ENCODE measurements at regions not wholly inside any gene's neighbourhood (a gene's known extent, or its start where the extent isn't known, plus 50 kb on each side); places are given as distances from the start of the nearest gene placed in this dataset.

DNA sequence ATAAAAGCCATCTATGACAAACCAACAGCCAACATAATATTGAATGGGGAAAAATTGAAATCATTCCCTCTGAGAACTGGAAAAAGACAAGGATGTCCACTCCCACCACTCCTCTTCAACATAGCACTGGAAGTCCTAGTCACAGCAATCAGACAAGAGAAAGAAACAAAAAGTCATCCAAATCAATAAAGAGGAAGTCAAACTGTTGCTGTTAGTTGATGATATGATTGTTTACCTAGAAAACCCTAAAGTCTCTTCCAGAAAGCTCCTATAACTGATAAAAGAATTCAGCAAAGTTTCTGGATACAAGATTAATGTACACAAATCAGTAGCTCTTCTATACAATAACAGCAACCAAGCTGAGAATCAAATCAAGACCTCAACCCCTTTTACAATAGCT is 285.1 kb upstream of the PHF14 start:
- ChIA-PET CTCF (no interaction called here), POLR2A (no interaction called here)
- H3K27ac ChIP-seq (ENCODE audit: low read depth, low read length) = no peak overlapping the region
- H3K4me3 ChIP-seq (ENCODE audit: low read depth, low read length) = no peak overlapping the region
- H3K9me3 ChIP-seq (ENCODE audit: control insufficient read depth, insufficient read depth, low read length) = peaks cover 17% of the 10 kb centered on the region; the same call in 1 of the 2 replicates
- TF ChIP-seq, protein P1, sequence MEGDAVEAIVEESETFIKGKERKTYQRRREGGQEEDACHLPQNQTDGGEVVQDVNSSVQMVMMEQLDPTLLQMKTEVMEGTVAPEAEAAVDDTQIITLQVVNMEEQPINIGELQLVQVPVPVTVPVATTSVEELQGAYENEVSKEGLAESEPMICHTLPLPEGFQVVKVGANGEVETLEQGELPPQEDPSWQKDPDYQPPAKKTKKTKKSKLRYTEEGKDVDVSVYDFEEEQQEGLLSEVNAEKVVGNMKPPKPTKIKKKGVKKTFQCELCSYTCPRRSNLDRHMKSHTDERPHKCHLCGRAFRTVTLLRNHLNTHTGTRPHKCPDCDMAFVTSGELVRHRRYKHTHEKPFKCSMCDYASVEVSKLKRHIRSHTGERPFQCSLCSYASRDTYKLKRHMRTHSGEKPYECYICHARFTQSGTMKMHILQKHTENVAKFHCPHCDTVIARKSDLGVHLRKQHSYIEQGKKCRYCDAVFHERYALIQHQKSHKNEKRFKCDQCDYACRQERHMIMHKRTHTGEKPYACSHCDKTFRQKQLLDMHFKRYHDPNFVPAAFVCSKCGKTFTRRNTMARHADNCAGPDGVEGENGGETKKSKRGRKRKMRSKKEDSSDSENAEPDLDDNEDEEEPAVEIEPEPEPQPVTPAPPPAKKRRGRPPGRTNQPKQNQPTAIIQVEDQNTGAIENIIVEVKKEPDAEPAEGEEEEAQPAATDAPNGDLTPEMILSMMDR (IDR thresholded peaks at IDR 0.05; ENCODE audit: low read depth, low read length) = no peak
- DNase-seq (ENCODE audit: low read depth, low spot score) = no peak
- H3K27me3 ChIP-seq (ENCODE audit: control insufficient read depth, insufficient read depth, low read length) = no peaks in the 10 kb centered on the region

DNA sequence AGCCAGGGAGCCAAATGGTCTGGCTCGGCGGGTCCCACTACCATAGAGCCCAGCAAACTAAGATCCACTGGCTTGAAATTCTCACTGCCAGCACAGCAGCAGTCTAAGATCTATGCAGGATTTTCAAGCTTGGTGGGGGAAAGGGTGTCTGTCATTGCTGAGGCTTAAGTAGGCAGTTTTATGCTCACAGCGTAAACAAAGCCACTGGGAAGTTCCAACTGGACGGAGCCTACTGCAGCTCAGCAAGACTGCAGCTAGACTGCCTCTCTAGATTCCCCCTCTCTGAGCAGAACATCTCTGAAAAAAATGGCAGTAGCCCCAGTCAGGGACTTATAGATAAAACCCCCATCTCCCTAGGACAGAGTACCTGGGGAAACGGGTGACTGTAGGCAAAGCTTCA is 277.6 kb upstream of the PHF14 start:
- ChIA-PET CTCF (no interaction called here), POLR2A (no interaction called here)
- TF ChIP-seq, protein P1 (IDR thresholded peaks at IDR 0.05; ENCODE audit: low read depth, low read length) = no peak
- H3K27me3 ChIP-seq (ENCODE audit: control insufficient read depth, insufficient read depth, low read length) = no peaks in the 10 kb centered on the region
- DNase-seq (ENCODE audit: low read depth, low spot score) = no peak
- H3K4me3 ChIP-seq (ENCODE audit: low read depth, low read length) = no peak overlapping the region
- H3K9me3 ChIP-seq (ENCODE audit: control insufficient read depth, insufficient read depth, low read length) = peaks cover 17% of the 10 kb centered on the region
- H3K27ac ChIP-seq (ENCODE audit: low read depth, low read length) = no peak overlapping the region

DNA sequence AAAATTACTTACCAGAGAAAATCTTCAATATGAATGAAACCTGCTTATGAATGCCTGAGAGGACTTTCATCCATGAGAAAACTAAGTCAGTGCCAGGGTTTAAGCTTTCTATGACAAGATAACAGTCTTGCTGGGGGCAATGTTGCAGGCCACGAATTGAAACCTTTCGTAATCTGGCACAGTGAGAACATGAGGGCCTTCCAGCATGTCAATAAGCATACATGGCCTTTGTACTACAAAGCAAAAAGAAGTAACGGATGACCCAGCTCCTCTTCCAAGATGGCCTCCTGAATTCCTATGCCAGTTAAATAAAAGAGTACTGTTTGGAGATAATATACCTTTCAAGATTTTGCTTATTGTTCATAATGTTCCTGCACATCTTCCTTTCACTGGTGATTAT is 270.6 kb upstream of the PHF14 start:
- ChIA-PET POLR2A (no interaction called here), CTCF (no interaction called here)
- no peak overlapping the region for H3K4me3 ChIP-seq (ENCODE audit: low read depth, low read length)

DNA sequence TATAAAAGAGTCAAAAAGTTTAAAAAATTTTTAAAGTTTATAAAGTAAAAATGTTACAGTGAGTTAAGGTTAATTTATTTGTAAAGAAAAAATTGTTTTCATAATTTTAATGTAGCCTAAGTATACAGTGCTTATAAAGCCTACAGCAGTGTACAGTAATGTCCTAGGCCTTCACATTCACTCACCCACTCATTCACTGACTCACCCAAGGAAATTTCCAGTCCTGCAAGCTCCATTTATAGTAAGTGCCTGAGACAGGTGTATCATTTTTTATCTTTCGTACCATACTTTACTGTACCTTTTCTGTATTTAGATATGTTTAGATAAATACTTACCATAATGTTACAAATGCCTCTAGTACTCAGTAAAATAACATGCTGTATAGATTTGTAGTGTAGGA is 269.7 kb upstream of the PHF14 start:
- Histone ChIP-seq H3K9me3 (ENCODE audit: control insufficient read depth, insufficient read depth, low read length) (no peaks in the 10 kb centered on the region; the same call in 1 of the 2 replicates), H3K27ac (ENCODE audit: low read depth, low read length) (no peak overlapping the region), H3K27me3 (ENCODE audit: control insufficient read depth, insufficient read depth, low read length) (no peaks in the 10 kb centered on the region), H3K4me3 (ENCODE audit: low read depth, low read length) (no peak overlapping the region)
- TF ChIP-seq, protein P1 (IDR thresholded peaks at IDR 0.05; ENCODE audit: low read depth, low read length) = no peak
- ChIA-PET POLR2A (no interaction called here), CTCF (no interaction called here)
- DNase-seq (ENCODE audit: low read depth, low spot score) = no peak

More for the DNA sequence above, 270.6 kb upstream of the PHF14 start:
- H3K9me3 ChIP-seq (ENCODE audit: control insufficient read depth, insufficient read depth, low read length) = no peaks in the 10 kb centered on the region; the same call in 1 of the 2 replicates
- H3K27me3 ChIP-seq (ENCODE audit: control insufficient read depth, insufficient read depth, low read length) = no peaks in the 10 kb centered on the region
- DNase-seq (ENCODE audit: low read depth, low spot score) = no peak
- TF ChIP-seq, protein P1 (IDR thresholded peaks at IDR 0.05; ENCODE audit: low read depth, low read length) = no peak
- H3K27ac ChIP-seq (ENCODE audit: low read depth, low read length) = no peak overlapping the region

DNA sequence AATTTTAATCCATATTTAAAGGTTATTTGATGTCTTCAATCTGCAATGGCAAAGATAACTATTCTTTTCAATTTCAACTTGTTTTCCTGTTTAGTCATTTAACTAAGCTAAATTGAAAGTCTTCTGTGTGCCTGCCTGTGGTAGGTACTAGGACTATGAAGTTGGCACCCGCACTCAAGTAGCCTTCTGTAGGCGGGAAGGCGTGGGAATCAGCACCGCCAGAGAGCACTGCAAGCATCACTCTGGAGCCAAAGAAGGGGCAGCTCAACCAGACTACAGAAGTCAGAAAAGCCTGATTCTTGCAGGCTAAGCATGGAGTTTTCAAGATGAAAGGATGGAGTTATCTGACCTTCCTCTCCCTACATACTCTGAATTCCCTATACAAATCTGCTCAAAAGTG is 269.0 kb upstream of the PHF14 start:
- Histone ChIP-seq H3K27me3 (ENCODE audit: control insufficient read depth, insufficient read depth, low read length) (no peaks in the 10 kb centered on the region), H3K9me3 (ENCODE audit: control insufficient read depth, insufficient read depth, low read length) (no peaks in the 10 kb centered on the region; the same call in 1 of the 2 replicates), H3K4me3 (ENCODE audit: low read depth, low read length) (no peak overlapping the region), H3K27ac (ENCODE audit: low read depth, low read length) (no peak overlapping the region)
- TF ChIP-seq, protein P1 (IDR thresholded peaks at IDR 0.05; ENCODE audit: low read depth, low read length) = no peak
- CTCF ChIA-PET = no interaction called here
- no peak for DNase-seq (ENCODE audit: low read depth, low spot score)
- POLR2A ChIA-PET = no interaction called here

Data from AG04450 (cell line).